OCI-LY3 (cell line): ENCODE measurements at regions not wholly inside any gene's neighbourhood (a gene's known extent, or its start where the extent isn't known, plus 50 kb on each side); places are given as distances from the start of the nearest gene placed in this dataset.

Source experiments
- H2AFZ ChIP-seq: fragments of 200-600, 300-600 bp; shearing (Covaris generic); 2 replicates; pipeline ENCODE4 v1.6.0; 2014; ENCODE audit warnings: antibody characterized with exemption, low read depth, low read length
- H3K27ac ChIP-seq: fragments of 200-600, 300-600 bp; sonication (generic); 2 replicates; pipeline ENCODE4 v1.5.1; 2014; ENCODE audit warnings: mild to moderate bottlenecking, low read length, moderate library complexity, mixed read lengths
- H3K27me3 ChIP-seq: fragments of 200-600, 300-600 bp; sonication (generic); 2 replicates; pipeline ENCODE4 v1.6.1; 2014; ENCODE audit warnings: low read depth, low read length, mixed read lengths
- H3K36me3 ChIP-seq: fragments of 200-600, 300-600 bp; sonication (generic); replicated peaks from 2 replicates; pipeline ENCODE3; 2014; ENCODE audit warnings: low read depth, low read length, mixed read lengths
- H3K4me1 ChIP-seq: fragments of 300-600, 200-600 bp; sonication (generic); 2 replicates; pipeline ENCODE4 v1.6.1; 2014; ENCODE audit warnings: low read length, mixed read lengths
- H3K4me2 ChIP-seq: fragments of 200-600, 300-600 bp; sonication (generic); 2 replicates; pipeline ENCODE4 v1.6.1; 2014; ENCODE audit warnings: low read length, mixed read lengths
- H3K4me3 ChIP-seq: fragments of 300-600, 200-600 bp; sonication (generic); 2 replicates; pipeline ENCODE4 v1.5.1; 2014; ENCODE audit warnings: antibody characterized with exemption, mild to moderate bottlenecking, low read length, moderate library complexity
- H3K79me2 ChIP-seq: fragments of 300-600, 200-600 bp; shearing (Covaris generic); 2 replicates; pipeline ENCODE4 v1.6.1; 2014; ENCODE audit warnings: mild to moderate bottlenecking, low read length, mixed read lengths
- H3K9ac ChIP-seq: fragments of 300-600, 200-600 bp; shearing (Covaris generic); 2 replicates; pipeline ENCODE4 v1.6.0; 2014; ENCODE audit warnings: mild to moderate bottlenecking, low read length, moderate library complexity
- H3K9me3 ChIP-seq: fragments of 200-600, 300-600 bp; shearing (Covaris generic); 2 replicates; pipeline ENCODE4 v1.6.1; 2014; ENCODE audit warnings: low read length, mixed read lengths; ENCODE audit not compliant: insufficient read depth
- H4K20me1 ChIP-seq: fragments of 200-600, 300-600 bp; sonication (generic); 2 replicates; pipeline ENCODE4 v1.6.1; 2016; ENCODE audit warnings: low read length, mixed read lengths; ENCODE audit not compliant: insufficient read depth
- CTCF ChIP-seq: fragments of 200-600, 300-600 bp; sonication (generic); IDR thresholded peaks from 2 replicates; pipeline ENCODE4 v1.5.1; 2014; ENCODE audit warnings: antibody characterized with exemption, low read length, low read depth
- EZH2phosphoT487 ChIP-seq: fragments of 200-600 bp; shearing (Covaris generic); IDR thresholded peaks from 2 replicates; pipeline ENCODE4 v1.6.1; 2018; ENCODE audit warnings: antibody characterized with exemption, mixed run types, low read depth

GRCh38 chr12:115820656-115821055, 456.8 kb downstream of the MED13L start:
- Histone ChIP-seq H3K9me3 (no peaks in the 10 kb centered on the region), H3K79me2 (no peaks in the 10 kb centered on the region), H3K27me3 (peaks cover 42% of the 10 kb centered on the region), H3K27ac (no peak overlapping the region), H2AFZ (no peak overlapping the region), H3K4me2 (no peak overlapping the region), H3K4me3 (no peak overlapping the region), H3K36me3 (no peaks in the 10 kb centered on the region), H3K4me1 (no peaks in the 10 kb centered on the region), H3K9ac (no peak overlapping the region), H4K20me1 (no peaks in the 10 kb centered on the region)
- no peak for TF ChIP-seq CTCF

- H3K4me3 ChIP-seq: no peak overlapping the region
- no peak for TF ChIP-seq EZH2phosphoT487
- no peak for TF ChIP-seq CTCF
- H2AFZ ChIP-seq: no peak overlapping the region
- H3K9ac ChIP-seq: no peak overlapping the region
- H3K9me3 ChIP-seq: no peaks in the 10 kb centered on the region
- no peak overlapping the region for H3K27ac ChIP-seq
- no peaks in the 10 kb centered on the region for H4K20me1 ChIP-seq
- no peak overlapping the region for H3K4me2 ChIP-seq
- peaks cover 45% of the 10 kb centered on the region for H3K27me3 ChIP-seq
- H3K36me3 ChIP-seq: no peaks in the 10 kb centered on the region
- H3K4me1 ChIP-seq: no peaks in the 10 kb centered on the region
- H3K79me2 ChIP-seq: no peaks in the 10 kb centered on the region
These were observed 458.5 kb downstream of the MED13L start for GRCh38 chr12:115818973-115819372.

- H3K27ac ChIP-seq: no peak overlapping the region
- no peaks in the 10 kb centered on the region for H3K36me3 ChIP-seq
- TF ChIP-seq CTCF: no peak
- no peak for TF ChIP-seq EZH2phosphoT487
- no peak overlapping the region for H2AFZ ChIP-seq
- H3K4me3 ChIP-seq: no peak overlapping the region
- H3K4me1 ChIP-seq: no peaks in the 10 kb centered on the region
- no peaks in the 10 kb centered on the region for H3K9me3 ChIP-seq
- no peak overlapping the region for H3K9ac ChIP-seq
- peaks cover 45% of the 10 kb centered on the region for H3K27me3 ChIP-seq
- no peaks in the 10 kb centered on the region for H4K20me1 ChIP-seq
- no peak overlapping the region for H3K4me2 ChIP-seq
- H3K79me2 ChIP-seq: no peaks in the 10 kb centered on the region
These were observed 460.1 kb downstream of the MED13L start for GRCh38 chr12:115817389-115817788.

- H3K9ac ChIP-seq: no peak overlapping the region
- TF ChIP-seq CTCF (no peak), EZH2phosphoT487 (no peak)
- H3K4me3 ChIP-seq: no peak overlapping the region
- H3K4me2 ChIP-seq: no peak overlapping the region
- H3K9me3 ChIP-seq: no peaks in the 10 kb centered on the region
- H3K27me3 ChIP-seq: peaks cover 42% of the 10 kb centered on the region
- no peak overlapping the region for H2AFZ ChIP-seq
- no peaks in the 10 kb centered on the region for H4K20me1 ChIP-seq
- H3K4me1 ChIP-seq: no peaks in the 10 kb centered on the region
- no peaks in the 10 kb centered on the region for H3K79me2 ChIP-seq
- no peaks in the 10 kb centered on the region for H3K36me3 ChIP-seq
- H3K27ac ChIP-seq: no peak overlapping the region
These were observed 461.6 kb downstream of the MED13L start for GRCh38 chr12:115815924-115816323.
